Esophagus squamous epithelium (tissue), 5 donors: ENCODE measurements at regions not wholly inside any gene's neighbourhood (a gene's known extent, or its start where the extent isn't known, plus 50 kb on each side); places are given as distances from the start of the nearest gene placed in this dataset.

Experiments used
- DNase-seq: peaks from one replicate; lab custom pipeline; 2025; lab: John Stamatoyannopoulos, UW
- H3K27ac ChIP-seq, 4 donors: fragments of 200-600 bp; sonication (generic); one replicate each; pipeline ENCODE4 v1.5.1; 2016 to 2019; ENCODE audit warnings: mild to moderate bottlenecking in 1 of 4
- H3K27me3 ChIP-seq, 4 donors: fragments of 200-600 bp; sonication (generic); 1 replicate in 3 of 4; 2 replicates in 1 of 4; pipeline versions ENCODE4 v1.5.1 to v1.6.0; 2017 to 2021; ENCODE audit warnings: antibody characterized with exemption in 1 of 4
- H3K36me3 ChIP-seq, 3 donors: fragments of 200-600 bp; sonication (generic); one replicate each; pipeline ENCODE4 v1.5.1; 2016 to 2019
- H3K4me1 ChIP-seq, 3 donors: fragments of 200-600 bp; sonication (generic); one replicate each; pipeline ENCODE4 v1.5.1; 2017 to 2019
- H3K4me3 ChIP-seq, 4 donors: fragments of 200-600 bp; sonication (generic); 1 replicate in 3 of 4; 2 replicates in 1 of 4; pipeline ENCODE4 v1.5.1; 2016 to 2019; ENCODE audit warnings: mild to moderate bottlenecking in 2 of 4, moderate library complexity in 1 of 4
- H3K9me3 ChIP-seq, 3 donors: fragments of 200-600 bp; sonication (generic); one replicate each; pipeline ENCODE4 v1.5.1; 2016 to 2019
- POLR2A ChIP-seq, 4 donors: fragments of 450-650 bp; IDR thresholded peaks; one replicate each; pipeline ENCODE4 v1.6.1; 2017; ENCODE audit warnings: antibody characterized with exemption in 4 of 4, mild to moderate bottlenecking in 4 of 4, moderate library complexity in 3 of 4
- WGBS, 2 donors: methylation state at CpG; one replicate each; pipeline ENCODE4 v1.1.5; 2018; 5-methylcytosine and 5-hydroxymethylcytosine counted together
- intact Hi-C: fragments of 100-400 bp; cut with DNase I; formaldehyde crosslinking; loops from one replicate; pipeline ENCODE4 v1.15.0; 2022
- TF ChIP-seq, protein P1 (sequence below), 6 experiments: fragments of 450-650 bp in 4 of 6; fragments of 200-600 bp in 2 of 6; sonication (generic) in 2 of 6; IDR thresholded peaks; one replicate each; pipeline ENCODE4 v1.5.1; 2016 to 2019; ENCODE audit warnings: antibody characterized with exemption in 6 of 6, mild to moderate bottlenecking in 4 of 6, moderate library complexity in 4 of 6
- donor health status: DM: yes; HTN: yes; CAD: no.

- Histone ChIP-seq H3K4me3 (no peak overlapping the region), H3K4me1 (no peaks in the 10 kb centered on the region), H3K27me3 (peaks cover 0 to 13% (median 0%) of the 10 kb centered on the region in 4 donors), H3K9me3 (no peaks in the 10 kb centered on the region), H3K36me3 (no peaks in the 10 kb centered on the region), H3K27ac (no peak overlapping the region)
- 62 to 78% methylated on average over 12 to 14 of the region's 22 CpGs for WGBS, 2 donors
- no peak for DNase-seq
- TF ChIP-seq, protein P1, sequence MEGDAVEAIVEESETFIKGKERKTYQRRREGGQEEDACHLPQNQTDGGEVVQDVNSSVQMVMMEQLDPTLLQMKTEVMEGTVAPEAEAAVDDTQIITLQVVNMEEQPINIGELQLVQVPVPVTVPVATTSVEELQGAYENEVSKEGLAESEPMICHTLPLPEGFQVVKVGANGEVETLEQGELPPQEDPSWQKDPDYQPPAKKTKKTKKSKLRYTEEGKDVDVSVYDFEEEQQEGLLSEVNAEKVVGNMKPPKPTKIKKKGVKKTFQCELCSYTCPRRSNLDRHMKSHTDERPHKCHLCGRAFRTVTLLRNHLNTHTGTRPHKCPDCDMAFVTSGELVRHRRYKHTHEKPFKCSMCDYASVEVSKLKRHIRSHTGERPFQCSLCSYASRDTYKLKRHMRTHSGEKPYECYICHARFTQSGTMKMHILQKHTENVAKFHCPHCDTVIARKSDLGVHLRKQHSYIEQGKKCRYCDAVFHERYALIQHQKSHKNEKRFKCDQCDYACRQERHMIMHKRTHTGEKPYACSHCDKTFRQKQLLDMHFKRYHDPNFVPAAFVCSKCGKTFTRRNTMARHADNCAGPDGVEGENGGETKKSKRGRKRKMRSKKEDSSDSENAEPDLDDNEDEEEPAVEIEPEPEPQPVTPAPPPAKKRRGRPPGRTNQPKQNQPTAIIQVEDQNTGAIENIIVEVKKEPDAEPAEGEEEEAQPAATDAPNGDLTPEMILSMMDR (IDR thresholded peaks at IDR 0.05) = no peak
- no peak for TF ChIP-seq POLR2A (IDR thresholded peaks at IDR 0.05)
- intact Hi-C loops = no loop called here
Observed at GRCh38 chr14:101242442-101243385, 318.6 kb upstream of the DIO3 start.

DNA sequence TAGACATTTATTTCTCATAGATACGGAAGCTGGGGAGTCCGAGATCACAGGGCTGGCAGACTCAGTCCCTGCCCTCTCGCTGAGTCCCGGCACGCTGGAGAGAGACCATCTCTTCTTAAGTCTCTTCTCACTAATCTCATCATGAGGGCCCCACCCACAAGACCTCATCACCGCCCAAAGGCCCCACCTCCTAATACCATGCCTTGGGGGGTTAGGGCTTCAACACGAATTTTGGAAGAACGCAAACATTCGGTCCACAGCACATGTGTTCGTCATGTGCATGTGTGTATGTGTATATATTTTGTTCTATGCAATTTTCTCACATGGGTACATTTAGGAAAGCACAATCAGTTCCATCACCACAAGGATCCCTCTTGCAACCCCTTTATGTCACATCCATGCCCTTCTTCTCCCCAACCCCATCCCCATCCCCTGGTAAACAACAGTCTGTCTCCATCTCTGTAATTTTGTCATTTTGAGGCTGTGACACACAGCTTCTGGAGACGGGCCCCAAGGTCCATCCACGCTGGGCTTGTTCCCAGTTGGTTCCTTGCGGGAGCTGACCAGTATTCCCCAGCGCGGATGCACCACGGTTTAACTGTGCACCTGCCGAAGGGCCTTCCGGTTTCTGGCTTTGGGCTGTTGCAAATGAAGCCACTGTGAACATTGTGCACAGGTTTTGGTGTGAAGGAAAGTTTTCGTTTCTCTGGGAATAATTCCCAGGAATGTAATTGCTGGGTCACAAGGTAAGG is 317.5 kb upstream of the DIO3 start:
- no peak for DNase-seq
- no peak for TF ChIP-seq POLR2A (IDR thresholded peaks at IDR 0.05)
- TF ChIP-seq, protein P1 (IDR thresholded peaks at IDR 0.05) = no peak
- intact Hi-C loops = no loop called here
- no peaks in the 10 kb centered on the region for H3K9me3 ChIP-seq
- WGBS, 2 donors = 86 to 92% methylated on average over 15 to 18 of the region's 19 CpGs
- H3K4me3 ChIP-seq = no peak overlapping the region
- H3K36me3 ChIP-seq = no peaks in the 10 kb centered on the region
- no peaks in the 10 kb centered on the region for H3K4me1 ChIP-seq
- no peak overlapping the region for H3K27ac ChIP-seq
- H3K27me3 ChIP-seq = peaks cover 0 to 13% (median 0%) of the 10 kb centered on the region in 4 donors

GRCh38 chr14:101246894-101247841 is 314.1 kb upstream of the DIO3 start:
- intact Hi-C loops = no loop called here
- no peaks in the 10 kb centered on the region for H3K9me3 ChIP-seq
- H3K27ac ChIP-seq = no peak overlapping the region
- no peaks in the 10 kb centered on the region for H3K4me1 ChIP-seq
- DNase-seq = no peak
- no peak overlapping the region for H3K4me3 ChIP-seq
- WGBS, 2 donors = 80 to 85% methylated on average over 14 to 24 of the region's 26 CpGs
- peaks cover 0 to 7% (median 0%) of the 10 kb centered on the region in 4 donors for H3K27me3 ChIP-seq
- TF ChIP-seq, protein P1 (IDR thresholded peaks at IDR 0.05) = no peak
- TF ChIP-seq POLR2A (IDR thresholded peaks at IDR 0.05) = no peak
- no peaks in the 10 kb centered on the region for H3K36me3 ChIP-seq

DNA sequence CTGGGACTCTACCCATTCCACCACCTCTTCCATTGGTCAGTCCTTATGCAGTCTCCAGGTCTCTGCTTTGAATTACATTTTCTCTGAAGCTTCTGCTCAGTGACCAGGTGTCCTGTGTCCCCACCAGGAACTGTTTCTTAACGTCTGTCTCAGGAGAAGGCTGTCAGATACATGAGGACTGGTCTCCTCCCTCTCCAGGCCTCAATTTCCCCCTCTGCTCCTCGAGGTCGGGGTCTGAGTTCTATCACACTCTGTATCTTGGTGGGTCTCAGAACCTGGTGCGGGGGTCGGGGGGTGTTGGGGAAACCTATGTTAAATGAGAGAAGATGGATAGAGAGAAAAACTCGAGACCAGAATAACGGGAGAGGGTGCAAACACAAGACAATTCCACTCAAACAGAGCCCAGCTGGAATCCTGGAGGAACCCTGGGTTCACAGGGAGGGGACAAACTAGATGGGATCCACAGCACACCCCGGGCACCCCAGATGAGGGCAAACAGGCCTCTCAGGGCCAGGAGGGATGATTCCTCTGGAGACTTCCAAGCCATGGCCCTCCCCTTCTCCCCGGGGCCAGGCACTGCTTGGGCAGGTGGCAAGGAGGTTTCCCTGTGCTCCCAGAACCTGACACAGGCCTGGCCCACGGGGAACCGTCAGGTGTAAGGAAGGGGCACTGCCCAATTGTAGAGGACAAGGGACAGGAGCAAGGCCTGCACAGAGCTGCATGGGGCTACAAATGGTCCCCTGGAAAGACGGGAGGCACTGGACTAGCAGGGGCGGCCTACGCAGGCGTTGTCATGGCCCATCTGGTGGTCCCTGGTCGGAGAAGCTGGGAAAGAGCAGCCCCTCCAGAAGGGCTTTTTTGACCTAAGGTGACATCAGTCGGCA is 313.2 kb upstream of the DIO3 start:
- no peaks in the 10 kb centered on the region for H3K36me3 ChIP-seq
- intact Hi-C loops = no loop called here
- no peaks in the 10 kb centered on the region for H3K9me3 ChIP-seq
- H3K4me1 ChIP-seq = no peaks in the 10 kb centered on the region
- H3K4me3 ChIP-seq = no peak overlapping the region
- H3K27ac ChIP-seq = no peak overlapping the region
- 70 to 76% methylated on average over 5 to 9 of the region's 17 CpGs for WGBS, 2 donors
- peaks cover 0 to 4% (median 0%) of the 10 kb centered on the region in 4 donors for H3K27me3 ChIP-seq
- no peak for TF ChIP-seq POLR2A (IDR thresholded peaks at IDR 0.05)
- TF ChIP-seq, protein P1 (IDR thresholded peaks at IDR 0.05) = no peak
- no peak for DNase-seq
